Lower lobe of right lung (tissue), 2 donors: ENCODE measurements at regions not wholly inside any gene's neighbourhood (a gene's known extent, or its start where the extent isn't known, plus 50 kb on each side); places are given as distances from the start of the nearest gene placed in this dataset.

Experiments used
- ATAC-seq, 2 donors: fragments of 200-7000 bp; cut with Tn5 transposase; one replicate each; pipeline ENCODE4 v1.9.1; 2020 to 2022; ENCODE audit warnings: mild to moderate bottlenecking in 2 of 2, moderate library complexity in 2 of 2
- DNase-seq: peaks from one replicate; pipeline ENCODE4 v3.0.0-alpha.2; 2020
- H3K27ac ChIP-seq: fragments of 200-600 bp; one replicate; pipeline ENCODE4 v1.8.0; 2022
- H3K27me3 ChIP-seq: fragments of 200-600 bp; one replicate; pipeline ENCODE4 v1.8.0; 2022; ENCODE audit warnings: low read depth
- H3K36me3 ChIP-seq: fragments of 200-600 bp; one replicate; pipeline ENCODE4 v1.8.0; 2022; ENCODE audit warnings: mild to moderate bottlenecking
- H3K4me1 ChIP-seq: fragments of 200-600 bp; one replicate; pipeline ENCODE4 v1.8.0; 2022
- H3K4me3 ChIP-seq: fragments of 200-600 bp; one replicate; pipeline ENCODE4 v1.8.0; 2022; ENCODE audit warnings: mild to moderate bottlenecking
- H3K9me3 ChIP-seq: fragments of 200-600 bp; one replicate; pipeline ENCODE4 v1.8.0; 2022
- CTCF ChIP-seq: fragments of 200-600 bp; IDR thresholded peaks from one replicate; pipeline ENCODE4 v1.8.0; 2022; ENCODE audit warnings: antibody characterized with exemption, mild to moderate bottlenecking
- intact Hi-C: fragments of 100-400 bp; cut with DNase I; formaldehyde crosslinking; loops from one replicate; pipeline ENCODE4 v1.11.0; 2022
- donor health status: DM: no; HTN: yes; CAD: no; lungs with severe emphysema.

- intact Hi-C loops, result no loop called here
- ATAC-seq, result no peak
Observed at GRCh38 chr11:91243051-91243450, 981.6 kb upstream of the FAT3 start.

DNA sequence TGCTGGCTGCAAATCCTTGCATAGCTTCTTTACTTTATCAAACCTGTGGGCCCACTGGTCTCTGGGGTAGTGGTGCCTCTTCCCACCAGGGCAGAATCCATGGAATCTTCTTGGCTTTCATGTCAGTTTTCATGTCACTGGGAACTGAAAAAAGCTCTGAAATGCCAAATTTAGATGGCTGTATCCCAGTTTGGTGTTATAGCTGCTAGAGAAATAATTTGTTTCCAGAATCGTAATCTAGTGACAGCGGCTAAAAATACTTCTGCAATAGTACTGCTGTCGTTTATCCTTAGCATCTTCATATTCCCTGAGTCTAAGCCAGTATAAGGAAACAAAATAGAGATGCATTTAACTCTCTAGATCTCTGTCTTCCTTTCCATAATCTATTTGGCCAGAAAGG, 983.4 kb upstream of the FAT3 start:
- no peak for TF ChIP-seq CTCF
- no peaks in the 10 kb centered on the region for H3K9me3 ChIP-seq
- no peak overlapping the region for H3K4me3 ChIP-seq
- DNase-seq (no peak), ATAC-seq (no peak)
- H3K27me3 ChIP-seq, result no peaks in the 10 kb centered on the region
- no peaks in the 10 kb centered on the region for H3K36me3 ChIP-seq
- intact Hi-C loops, result no loop called here
- H3K27ac ChIP-seq, result no peak overlapping the region
- H3K4me1 ChIP-seq, result no peaks in the 10 kb centered on the region

More at GRCh38 chr11:91243051-91243450, 981.6 kb upstream of the FAT3 start:
- TF ChIP-seq CTCF, result no peak
- no peaks in the 10 kb centered on the region for H3K4me1 ChIP-seq
- H3K9me3 ChIP-seq, result no peaks in the 10 kb centered on the region
- DNase-seq, result no peak
- H3K27me3 ChIP-seq, result no peaks in the 10 kb centered on the region
- no peaks in the 10 kb centered on the region for H3K36me3 ChIP-seq
- no peak overlapping the region for H3K27ac ChIP-seq
- no peak overlapping the region for H3K4me3 ChIP-seq

DNA sequence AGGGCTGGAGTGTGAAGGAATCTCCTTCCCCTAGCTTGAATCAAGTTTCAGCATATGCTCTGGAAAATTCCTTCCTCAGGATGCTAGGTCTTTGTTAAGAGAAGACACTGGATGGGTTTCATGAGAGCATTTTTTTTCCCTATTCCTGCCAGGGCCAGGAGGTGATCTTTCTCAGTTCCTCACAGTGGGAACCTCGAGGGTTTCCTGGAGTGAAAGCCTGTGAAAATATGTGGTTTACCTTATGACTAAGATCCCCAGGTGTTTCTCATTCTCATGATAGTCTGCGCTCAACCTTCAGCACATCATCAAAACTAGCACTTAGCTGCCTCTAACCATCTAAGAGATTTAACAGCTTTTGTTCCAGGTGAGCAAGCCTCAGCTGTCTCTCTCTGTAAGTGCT, 985.3 kb upstream of the FAT3 start:
- DNase-seq, result no peak
- no peak for TF ChIP-seq CTCF
- no peaks in the 10 kb centered on the region for H3K27me3 ChIP-seq
- no peak overlapping the region for H3K27ac ChIP-seq
- no peak for ATAC-seq
- intact Hi-C loops, result no loop called here
- H3K9me3 ChIP-seq, result no peaks in the 10 kb centered on the region
- no peak overlapping the region for H3K4me3 ChIP-seq
- H3K36me3 ChIP-seq, result no peaks in the 10 kb centered on the region
- H3K4me1 ChIP-seq, result no peaks in the 10 kb centered on the region

DNA sequence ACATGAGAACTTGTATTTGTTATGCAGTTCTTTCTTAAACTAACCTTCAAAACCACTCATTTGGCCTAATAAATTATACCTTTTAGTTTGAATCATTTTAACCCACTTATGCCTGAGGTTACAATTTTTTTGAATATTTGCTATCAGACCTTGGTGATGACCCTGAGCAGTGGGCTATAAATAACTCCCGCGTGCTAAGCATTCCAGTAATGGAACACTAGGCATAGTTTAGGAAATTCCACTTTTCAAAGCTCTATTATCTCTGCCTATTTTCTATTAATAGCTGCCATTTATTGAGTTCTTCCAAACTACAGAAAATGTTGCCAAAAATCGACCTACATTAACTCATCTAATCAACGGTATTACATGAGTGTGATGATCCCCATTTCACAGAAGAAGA, 993.4 kb upstream of the FAT3 start:
- intact Hi-C loops, result no loop called here

GRCh38 chr11:91230647-91231046, 994.0 kb upstream of the FAT3 start:
- TF ChIP-seq CTCF, result no peak
- Histone ChIP-seq H3K27me3 (no peaks in the 10 kb centered on the region), H3K4me3 (no peak overlapping the region), H3K27ac (no peak overlapping the region), H3K9me3 (no peaks in the 10 kb centered on the region), H3K4me1 (peaks cover 5% of the 10 kb centered on the region), H3K36me3 (no peaks in the 10 kb centered on the region)
- no peak for ATAC-seq
- no peak for DNase-seq
- intact Hi-C loops, result no loop called here

More for the DNA sequence above, 993.4 kb upstream of the FAT3 start:
- ATAC-seq (peak in 1 of 2 donors; percentile 35), DNase-seq (no peak)
- H3K27ac ChIP-seq, result no peak overlapping the region
- no peak for TF ChIP-seq CTCF
- H3K9me3 ChIP-seq, result no peaks in the 10 kb centered on the region
- H3K4me1 ChIP-seq, result peaks cover 5% of the 10 kb centered on the region
- H3K27me3 ChIP-seq, result no peaks in the 10 kb centered on the region
- H3K36me3 ChIP-seq, result no peaks in the 10 kb centered on the region
- no peak overlapping the region for H3K4me3 ChIP-seq

- no peak overlapping the region for H3K27ac ChIP-seq
- no peak for ATAC-seq
- no peak overlapping the region for H3K4me3 ChIP-seq
- H3K36me3 ChIP-seq, result no peaks in the 10 kb centered on the region
- intact Hi-C loops, result no loop called here
- no peaks in the 10 kb centered on the region for H3K4me1 ChIP-seq
- no peak for DNase-seq
- H3K9me3 ChIP-seq, result no peaks in the 10 kb centered on the region
- no peaks in the 10 kb centered on the region for H3K27me3 ChIP-seq
- TF ChIP-seq CTCF, result no peak
Observed at GRCh38 chr11:91222830-91223229, 1000.0 kb upstream of the CHORDC1 start.
